Keratinocyte (primary cell): ENCODE measurements at regions not wholly inside any gene's neighbourhood (a gene's known extent, or its start where the extent isn't known, plus 50 kb on each side); places are given as distances from the start of the nearest gene placed in this dataset.

Source experiments
- EZH2 ChIP-seq: IDR thresholded peaks from one replicate; pipeline ENCODE4 v1.6.1; 2012; ENCODE audit warnings: inconsistent platforms, mild to moderate bottlenecking, low read length, moderate library complexity
- TF ChIP-seq, protein P1 (sequence below), 3 experiments: IDR thresholded peaks in 1 of 3; conservative IDR thresholded peaks in 1 of 3; optimal IDR thresholded peaks in 1 of 3; 2 replicates in 2 of 3; 3 replicates in 1 of 3; pipeline versions ENCODE3 to v1.5.1; 2011; ENCODE audit warnings: low read length in 3 of 3, mild to moderate bottlenecking in 3 of 3, moderate library complexity in 2 of 3, control low read depth in 1 of 3, inconsistent platforms in 1 of 3; ENCODE audit not compliant: insufficient read depth in 2 of 3; ENCODE audit errors: extremely low read depth in 1 of 3

DNA sequence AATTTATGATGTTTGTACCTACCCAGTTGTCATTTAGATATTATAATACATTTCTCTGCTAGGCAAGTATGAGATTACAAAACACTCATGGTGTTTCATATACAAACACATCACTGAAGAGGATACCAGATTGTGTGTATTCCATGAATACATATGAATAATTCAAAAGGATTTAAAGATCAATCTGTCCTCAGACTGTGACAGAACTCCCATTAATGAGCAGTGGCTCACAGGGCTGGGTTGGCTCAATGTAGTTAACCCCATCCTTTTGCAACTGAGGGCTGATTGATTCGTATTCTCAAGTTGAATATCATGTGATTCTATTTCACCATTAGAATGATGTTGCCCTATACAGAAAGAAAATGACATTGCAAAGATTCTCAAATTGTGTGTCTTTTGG lies 79.6 kb upstream of the SPANXN2 start:
- no peak for TF ChIP-seq EZH2
- TF ChIP-seq, protein P1, sequence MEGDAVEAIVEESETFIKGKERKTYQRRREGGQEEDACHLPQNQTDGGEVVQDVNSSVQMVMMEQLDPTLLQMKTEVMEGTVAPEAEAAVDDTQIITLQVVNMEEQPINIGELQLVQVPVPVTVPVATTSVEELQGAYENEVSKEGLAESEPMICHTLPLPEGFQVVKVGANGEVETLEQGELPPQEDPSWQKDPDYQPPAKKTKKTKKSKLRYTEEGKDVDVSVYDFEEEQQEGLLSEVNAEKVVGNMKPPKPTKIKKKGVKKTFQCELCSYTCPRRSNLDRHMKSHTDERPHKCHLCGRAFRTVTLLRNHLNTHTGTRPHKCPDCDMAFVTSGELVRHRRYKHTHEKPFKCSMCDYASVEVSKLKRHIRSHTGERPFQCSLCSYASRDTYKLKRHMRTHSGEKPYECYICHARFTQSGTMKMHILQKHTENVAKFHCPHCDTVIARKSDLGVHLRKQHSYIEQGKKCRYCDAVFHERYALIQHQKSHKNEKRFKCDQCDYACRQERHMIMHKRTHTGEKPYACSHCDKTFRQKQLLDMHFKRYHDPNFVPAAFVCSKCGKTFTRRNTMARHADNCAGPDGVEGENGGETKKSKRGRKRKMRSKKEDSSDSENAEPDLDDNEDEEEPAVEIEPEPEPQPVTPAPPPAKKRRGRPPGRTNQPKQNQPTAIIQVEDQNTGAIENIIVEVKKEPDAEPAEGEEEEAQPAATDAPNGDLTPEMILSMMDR (optimal IDR thresholded peaks at IDR 0.05 in 1 of 3, IDR thresholded peaks at IDR 0.05 in 1 of 3, conservative IDR thresholded peaks at IDR 0.05 in 1 of 3; ENCODE audit: extremely low read depth in 1 of 3, insufficient read depth in 2 of 3, low read length in 3 of 3) = no peak
